ENCODE measurements at regions not wholly inside any gene's neighbourhood (a gene's known extent, or its start where the extent isn't known, plus 50 kb on each side); places are given as distances from the start of the nearest gene placed in this dataset.

DNA sequence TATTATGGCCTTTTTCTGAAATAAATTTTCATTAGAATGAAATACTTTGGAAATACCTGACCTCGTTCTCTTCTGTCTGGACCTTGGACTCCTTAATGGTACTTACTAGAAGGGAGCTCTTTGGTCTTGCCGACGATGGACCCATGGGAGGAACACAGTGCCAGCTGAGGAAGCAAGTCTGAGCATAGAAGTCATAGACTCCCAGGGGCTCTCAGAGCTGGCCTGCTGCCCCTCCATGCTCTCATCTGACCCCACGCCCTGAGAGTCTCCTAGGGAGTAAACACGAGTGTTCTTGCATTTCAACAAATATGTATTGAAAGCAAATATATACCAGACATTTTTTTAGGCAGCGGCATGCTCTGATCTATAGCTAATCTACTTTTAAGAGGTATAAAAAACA, 87.8 kb downstream of the PLEKHG1 start:
- Histone ChIP-seq H3K4me3 (no peak overlapping the region), H3K27ac (replicated peaks in 1 of 4) (peak overlapping the region in 3 of 4 donors; percentile 9 to 34 (median 25)), H3K9me3 (no peaks in the 10 kb centered on the region), H3K4me1 (peaks cover 4 to 23% (median 7%) of the 10 kb centered on the region in 4 donors), H3K27me3 (no peaks in the 10 kb centered on the region), H3K36me3 (no peaks in the 10 kb centered on the region)
- no peak for DNase-seq (ENCODE audit: extremely low spot score)
- 62% methylated on average over 6 of the region's 6 CpGs for WGBS
- TF ChIP-seq POLR2AphosphoS5 (IDR thresholded peaks at IDR 0.05) = peak in 1 of 2 donors; percentile 7
- TF ChIP-seq, protein P1, sequence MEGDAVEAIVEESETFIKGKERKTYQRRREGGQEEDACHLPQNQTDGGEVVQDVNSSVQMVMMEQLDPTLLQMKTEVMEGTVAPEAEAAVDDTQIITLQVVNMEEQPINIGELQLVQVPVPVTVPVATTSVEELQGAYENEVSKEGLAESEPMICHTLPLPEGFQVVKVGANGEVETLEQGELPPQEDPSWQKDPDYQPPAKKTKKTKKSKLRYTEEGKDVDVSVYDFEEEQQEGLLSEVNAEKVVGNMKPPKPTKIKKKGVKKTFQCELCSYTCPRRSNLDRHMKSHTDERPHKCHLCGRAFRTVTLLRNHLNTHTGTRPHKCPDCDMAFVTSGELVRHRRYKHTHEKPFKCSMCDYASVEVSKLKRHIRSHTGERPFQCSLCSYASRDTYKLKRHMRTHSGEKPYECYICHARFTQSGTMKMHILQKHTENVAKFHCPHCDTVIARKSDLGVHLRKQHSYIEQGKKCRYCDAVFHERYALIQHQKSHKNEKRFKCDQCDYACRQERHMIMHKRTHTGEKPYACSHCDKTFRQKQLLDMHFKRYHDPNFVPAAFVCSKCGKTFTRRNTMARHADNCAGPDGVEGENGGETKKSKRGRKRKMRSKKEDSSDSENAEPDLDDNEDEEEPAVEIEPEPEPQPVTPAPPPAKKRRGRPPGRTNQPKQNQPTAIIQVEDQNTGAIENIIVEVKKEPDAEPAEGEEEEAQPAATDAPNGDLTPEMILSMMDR (IDR thresholded peaks at IDR 0.05) = no peak
- intact Hi-C loops (cut with DNase I) = no loop called here

DNA sequence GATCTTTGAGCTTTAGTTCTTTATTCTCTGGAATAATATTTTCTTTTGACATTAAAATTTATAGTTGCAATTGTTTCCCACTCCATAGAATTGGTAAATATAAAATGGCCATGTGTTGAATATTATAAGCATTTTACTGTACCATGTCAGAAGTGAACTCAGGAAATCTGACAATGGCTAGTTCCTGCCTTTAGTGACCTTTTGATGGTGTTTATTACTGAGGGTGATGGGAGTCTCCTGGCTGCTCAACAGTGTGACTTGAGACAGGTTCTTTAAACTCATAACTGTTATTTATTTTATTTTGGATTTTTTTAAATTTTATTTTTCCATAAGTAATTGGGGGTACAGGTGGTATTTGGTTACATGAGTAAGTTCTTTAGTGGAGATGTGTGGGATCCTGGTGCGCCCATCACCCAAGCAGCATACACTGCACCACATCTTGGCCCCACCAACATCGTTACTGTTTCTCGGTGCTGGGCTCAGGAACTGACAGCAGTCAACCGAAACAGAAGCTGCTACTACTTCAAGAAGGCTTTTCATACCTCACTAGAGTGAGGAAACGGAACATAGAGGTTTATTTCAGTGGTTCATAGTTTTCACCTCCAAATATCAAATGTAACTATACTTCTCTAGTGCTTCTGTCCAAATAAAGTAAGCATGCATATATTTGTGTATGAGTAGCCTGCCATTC, 90.4 kb downstream of the PLEKHG1 start:
- DNase-seq (ENCODE audit: extremely low spot score) = no peak
- H3K27me3 ChIP-seq = no peaks in the 10 kb centered on the region
- no peak overlapping the region for H3K27ac ChIP-seq (replicated peaks in 1 of 4)
- no peaks in the 10 kb centered on the region for H3K36me3 ChIP-seq
- H3K4me1 ChIP-seq = peaks cover 0 to 18% (median 9%) of the 10 kb centered on the region in 4 donors
- no peak for TF ChIP-seq POLR2AphosphoS5 (IDR thresholded peaks at IDR 0.05)
- TF ChIP-seq POLR2A (IDR thresholded peaks at IDR 0.05; ENCODE audit: low read depth) = no peak
- TF ChIP-seq EP300 (IDR thresholded peaks at IDR 0.05) = no peak
- TF ChIP-seq, protein P1 (IDR thresholded peaks at IDR 0.05) = no peak
- intact Hi-C loops (cut with DNase I) = no loop called here
- WGBS = 99% methylated on average over 5 of the region's 5 CpGs
- no peaks in the 10 kb centered on the region for H3K9me3 ChIP-seq
- no peak overlapping the region for H3K4me3 ChIP-seq

DNA sequence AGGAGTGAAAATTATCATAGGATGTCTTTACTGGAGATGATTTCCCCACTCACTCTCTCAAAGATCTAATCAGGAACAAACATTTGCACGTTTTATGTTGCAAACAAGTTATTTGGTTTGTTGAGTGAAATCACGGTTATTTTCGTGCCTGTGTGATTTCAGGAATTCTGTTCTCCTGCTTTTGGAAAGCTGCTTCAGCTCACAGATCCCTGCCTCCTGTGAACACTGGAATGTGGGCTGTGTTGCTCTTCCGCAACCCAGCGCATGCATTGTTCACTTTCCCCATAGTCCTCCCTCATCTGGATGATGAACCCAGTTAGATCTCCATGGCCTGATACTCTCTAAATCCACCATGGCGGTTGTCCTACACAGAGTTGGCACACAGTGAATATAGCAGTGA, 91.0 kb downstream of the PLEKHG1 start:
- peaks cover 0 to 18% (median 9%) of the 10 kb centered on the region in 4 donors for H3K4me1 ChIP-seq
- H3K4me3 ChIP-seq = no peak overlapping the region
- no peaks in the 10 kb centered on the region for H3K9me3 ChIP-seq
- WGBS = 93% methylated on average over 6 of the region's 6 CpGs
- H3K27me3 ChIP-seq = no peaks in the 10 kb centered on the region
- intact Hi-C loops (cut with DNase I) = no loop called here
- TF ChIP-seq EP300 (IDR thresholded peaks at IDR 0.05) (no peak), POLR2A (IDR thresholded peaks at IDR 0.05; ENCODE audit: low read depth) (no peak), POLR2AphosphoS5 (IDR thresholded peaks at IDR 0.05) (no peak)
- TF ChIP-seq, protein P1 (IDR thresholded peaks at IDR 0.05) = no peak
- no peak for DNase-seq (ENCODE audit: extremely low spot score)
- no peak overlapping the region for H3K27ac ChIP-seq (replicated peaks in 1 of 4)
- no peaks in the 10 kb centered on the region for H3K36me3 ChIP-seq

DNA sequence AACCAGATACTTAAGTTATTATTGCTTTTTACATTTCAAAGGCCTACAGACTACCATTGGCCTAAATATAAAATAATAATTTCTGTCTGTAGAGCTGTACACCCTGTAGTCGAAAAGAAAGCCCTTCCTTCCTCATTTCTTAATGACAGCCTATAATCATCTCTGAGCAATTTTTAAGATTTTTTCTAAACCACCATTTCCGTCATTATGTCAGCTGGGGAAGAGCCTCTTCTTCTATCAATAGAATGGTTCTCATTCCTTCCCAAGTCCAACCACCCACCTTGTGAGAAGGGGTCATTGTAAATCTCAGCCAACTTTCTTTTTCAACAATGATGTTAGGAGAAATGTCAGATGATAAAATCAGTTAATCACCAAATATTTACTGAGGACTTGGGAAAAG, 91.8 kb downstream of the PLEKHG1 start:
- Histone ChIP-seq H3K4me1 (peaks cover 0 to 13% (median 9%) of the 10 kb centered on the region in 4 donors), H3K27ac (replicated peaks in 1 of 4) (no peak overlapping the region), H3K9me3 (no peaks in the 10 kb centered on the region), H3K4me3 (no peak overlapping the region), H3K27me3 (no peaks in the 10 kb centered on the region), H3K36me3 (no peaks in the 10 kb centered on the region)
- intact Hi-C loops (cut with DNase I) = no loop called here
- DNase-seq (ENCODE audit: extremely low spot score) = no peak
- WGBS = 66% methylated on average over 2 of the region's 2 CpGs
- TF ChIP-seq EP300 (IDR thresholded peaks at IDR 0.05) (no peak), POLR2A (IDR thresholded peaks at IDR 0.05; ENCODE audit: low read depth) (no peak), POLR2AphosphoS5 (IDR thresholded peaks at IDR 0.05) (no peak)
- TF ChIP-seq, protein P1 (IDR thresholded peaks at IDR 0.05) = no peak

DNA sequence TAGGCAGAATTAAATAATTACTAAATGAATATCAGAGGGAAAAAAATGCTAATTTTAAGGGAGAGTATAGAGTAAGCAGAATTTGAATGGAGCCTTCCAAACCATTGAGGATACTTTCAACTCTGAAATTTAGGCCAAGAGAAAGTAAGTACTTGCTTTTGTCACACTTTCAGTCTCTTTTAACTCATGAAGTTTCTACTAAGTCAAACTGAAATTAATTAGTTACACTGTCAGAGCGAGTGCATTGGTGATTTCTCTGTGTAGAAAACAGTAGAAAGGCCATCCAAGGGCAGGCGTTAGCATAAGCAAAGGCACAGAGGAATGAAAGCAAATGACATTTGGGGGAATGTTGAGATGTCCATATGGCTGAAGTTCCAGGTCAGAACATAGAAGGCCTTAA, 92.9 kb downstream of the PLEKHG1 start:
- DNase-seq (ENCODE audit: extremely low spot score) = no peak

More for the DNA sequence above, 92.9 kb downstream of the PLEKHG1 start:
- Histone ChIP-seq H3K27me3 (no peaks in the 10 kb centered on the region), H3K36me3 (no peaks in the 10 kb centered on the region), H3K4me3 (no peak overlapping the region), H3K27ac (replicated peaks in 1 of 4) (no peak overlapping the region), H3K9me3 (no peaks in the 10 kb centered on the region), H3K4me1 (peaks cover 0 to 17% (median 9%) of the 10 kb centered on the region in 4 donors)
- no peak for TF ChIP-seq POLR2AphosphoS5 (IDR thresholded peaks at IDR 0.05)
- TF ChIP-seq POLR2A (IDR thresholded peaks at IDR 0.05; ENCODE audit: low read depth) = no peak
- no peak for TF ChIP-seq EP300 (IDR thresholded peaks at IDR 0.05)
- TF ChIP-seq, protein P1 (IDR thresholded peaks at IDR 0.05) = no peak
- 86% methylated on average over 2 of the region's 2 CpGs for WGBS
- intact Hi-C loops (cut with DNase I) = no loop called here
